GM21515 (cell line): ENCODE measurements at regions not wholly inside any gene's neighbourhood (a gene's known extent, or its start where the extent isn't known, plus 50 kb on each side); places are given as distances from the start of the nearest gene placed in this dataset.

Experiments
- ATAC-seq: cut with Tn5 transposase; IDR thresholded peaks from one replicate; pipeline ENCODE4 v1.9.1; 2021; ENCODE audit not compliant: unreplicated experiment

GRCh38 chr14:51507511-51507905, 144.2 kb upstream of the FRMD6 start:
- ATAC-seq, result no peak

DNA sequence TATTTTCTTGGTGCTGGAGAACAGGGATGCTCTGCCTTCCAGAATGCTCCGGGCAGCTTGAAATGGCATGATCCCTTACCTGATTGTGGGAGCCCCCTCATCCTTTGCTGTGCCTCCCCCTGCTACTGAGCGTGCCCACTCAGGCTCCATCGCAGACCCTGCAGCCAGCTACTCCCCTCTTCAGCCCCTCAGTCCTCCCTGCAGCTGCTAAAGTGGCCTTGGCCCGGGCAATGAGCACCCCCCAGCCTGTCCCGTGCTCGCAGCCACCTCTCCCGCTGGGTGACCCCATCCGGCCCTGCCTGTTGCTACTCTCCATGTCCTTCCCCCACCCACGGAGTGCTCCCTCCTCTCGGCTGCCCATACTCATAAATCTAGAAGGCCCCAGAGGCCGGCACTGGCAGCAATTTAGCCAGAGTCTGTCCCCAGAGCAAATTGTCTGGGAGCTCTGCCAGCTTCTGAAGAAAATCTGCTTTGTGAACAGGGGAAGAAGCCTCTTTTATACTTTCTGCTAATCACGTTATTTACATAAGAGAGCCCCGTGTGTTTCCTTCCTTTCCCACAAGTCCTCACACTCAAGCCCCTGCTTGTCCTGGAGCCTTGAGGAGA, 143.7 kb upstream of the FRMD6 start:
- ATAC-seq, result no peak

GRCh38 chr14:51511265-51511664, 140.4 kb upstream of the FRMD6 start:
- ATAC-seq, result no peak

DNA sequence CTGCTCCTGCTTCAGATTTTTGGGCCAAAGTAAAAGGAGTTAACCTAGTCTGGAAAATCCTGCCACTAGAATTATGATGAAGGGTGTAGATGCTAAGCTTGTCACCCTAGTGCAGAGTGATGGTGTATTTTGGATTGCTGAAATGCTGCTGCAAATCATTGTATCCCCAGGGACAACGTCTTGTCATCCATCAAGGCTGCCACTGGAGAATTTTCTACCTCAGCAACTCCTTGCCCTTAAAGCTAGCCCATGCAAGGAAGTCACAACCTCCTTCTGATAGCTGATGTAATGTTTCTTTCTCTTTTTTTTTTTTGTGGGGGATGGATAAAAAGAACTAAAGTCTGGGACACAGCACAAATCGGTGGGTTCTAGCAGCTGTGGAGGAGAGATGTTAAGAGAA, 139.4 kb upstream of the FRMD6 start:
- ATAC-seq, result no peak

- ATAC-seq, result no peak
Measured at GRCh38 chr14:51513281-51513680, 138.4 kb upstream of the FRMD6 start.

DNA sequence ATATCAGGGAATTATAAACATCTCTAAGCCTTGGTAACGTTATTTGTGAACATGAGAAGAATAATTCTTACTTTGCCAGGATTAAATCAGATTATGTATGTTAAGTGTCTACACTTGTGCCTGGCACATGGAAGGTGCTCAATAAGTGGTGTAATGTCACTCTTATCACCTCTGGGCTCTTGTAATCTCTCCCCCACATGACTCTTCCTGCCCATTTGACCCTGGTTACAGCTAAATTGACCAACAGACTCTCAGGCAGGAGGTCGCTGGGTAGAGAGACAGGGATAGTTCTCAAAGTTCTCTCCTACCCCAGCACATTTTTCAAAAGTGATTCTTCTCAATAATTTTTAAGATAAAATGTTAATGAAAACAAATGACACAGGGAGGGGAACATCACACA, 137.8 kb upstream of the FRMD6 start:
- no peak for ATAC-seq

DNA sequence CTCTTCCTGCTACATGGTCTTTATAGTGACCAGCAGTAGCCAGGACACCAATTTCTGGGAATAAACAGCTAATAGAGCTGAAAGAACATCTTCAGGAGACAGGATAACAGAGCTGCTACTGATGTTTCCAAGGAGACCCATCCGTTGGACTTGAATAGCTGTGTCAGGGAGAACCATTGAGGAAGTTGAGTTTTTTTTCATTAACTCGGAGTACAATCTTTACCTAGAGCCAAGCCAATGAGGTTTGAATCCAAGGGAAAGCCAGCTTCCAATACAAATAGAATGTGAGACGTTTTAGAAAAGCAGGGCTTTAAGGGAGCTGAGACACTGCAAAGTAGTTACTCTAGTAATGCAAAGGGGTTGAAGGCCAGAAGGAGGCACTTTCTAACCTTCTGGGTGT, 136.1 kb upstream of the FRMD6 start:
- no peak for ATAC-seq

GRCh38 chr14:51516706-51517395, 134.9 kb upstream of the FRMD6 start:
- no peak for ATAC-seq

- ATAC-seq, result no peak
Measured at GRCh38 chr14:51518280-51518679, 133.4 kb upstream of the FRMD6 start.

DNA sequence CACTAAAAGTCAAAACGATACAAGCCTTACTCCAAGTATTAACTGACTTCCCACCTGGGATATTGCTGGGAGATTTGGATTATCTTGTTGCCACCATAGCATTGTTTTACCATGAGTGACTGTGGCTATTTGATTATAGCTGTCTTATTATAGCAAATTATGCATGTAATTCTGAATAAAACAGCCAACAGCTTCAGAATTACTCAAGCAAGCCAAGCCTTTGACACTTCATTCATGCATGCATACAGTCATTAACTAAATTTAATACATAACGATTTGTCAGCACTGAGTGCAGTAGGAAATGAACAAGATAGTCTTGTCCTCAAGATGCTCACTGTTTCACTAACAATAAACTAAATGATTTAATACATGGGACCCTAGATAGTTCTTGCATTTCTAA, 133.0 kb upstream of the FRMD6 start:
- ATAC-seq, result no peak

GRCh38 chr14:51520087-51520486, 131.6 kb upstream of the FRMD6 start:
- ATAC-seq, result no peak

DNA sequence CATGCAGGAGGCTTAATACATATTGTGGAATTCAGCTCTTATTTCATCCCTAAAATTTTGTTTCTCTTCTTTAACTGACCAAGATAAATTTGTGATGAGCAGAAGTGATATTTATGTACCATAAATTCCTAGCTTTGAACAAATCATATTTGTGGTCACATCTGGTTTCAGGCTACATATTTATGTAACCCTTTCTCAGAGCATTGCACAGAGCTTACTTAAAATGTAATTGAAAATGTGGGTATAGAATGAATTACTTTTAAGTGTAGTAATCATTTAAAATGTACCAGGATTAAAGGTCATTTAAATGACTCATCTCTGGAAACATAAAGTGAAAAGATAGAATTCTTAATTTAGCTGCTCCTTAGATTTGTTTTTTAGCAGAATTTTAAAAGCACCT, 129.9 kb upstream of the FRMD6 start:
- ATAC-seq, result no peak

DNA sequence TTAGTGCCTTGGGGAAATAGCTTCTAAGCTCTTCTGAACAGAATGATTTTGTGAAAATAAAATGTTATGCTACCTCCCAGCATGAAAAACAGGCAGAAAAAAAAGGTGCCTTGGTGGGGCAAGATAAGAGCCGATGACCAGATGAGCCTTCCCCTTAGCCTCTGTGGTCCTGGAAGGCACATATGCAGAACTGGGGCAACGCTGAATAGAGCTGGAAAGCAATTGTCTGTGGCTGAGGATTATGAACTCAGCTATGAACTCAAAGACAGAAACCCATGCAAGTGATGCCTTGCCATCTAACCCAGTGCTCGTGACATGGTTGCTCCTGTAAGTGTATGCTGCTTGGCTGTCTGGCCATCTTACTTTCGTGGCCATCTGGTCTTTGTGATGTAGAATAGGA, 128.5 kb upstream of the FRMD6 start:
- ATAC-seq, result no peak

- no peak for ATAC-seq
Measured at GRCh38 chr14:51525739-51526138, 126.0 kb upstream of the FRMD6 start.

GRCh38 chr14:51527073-51527472, 124.6 kb upstream of the FRMD6 start:
- no peak for ATAC-seq

DNA sequence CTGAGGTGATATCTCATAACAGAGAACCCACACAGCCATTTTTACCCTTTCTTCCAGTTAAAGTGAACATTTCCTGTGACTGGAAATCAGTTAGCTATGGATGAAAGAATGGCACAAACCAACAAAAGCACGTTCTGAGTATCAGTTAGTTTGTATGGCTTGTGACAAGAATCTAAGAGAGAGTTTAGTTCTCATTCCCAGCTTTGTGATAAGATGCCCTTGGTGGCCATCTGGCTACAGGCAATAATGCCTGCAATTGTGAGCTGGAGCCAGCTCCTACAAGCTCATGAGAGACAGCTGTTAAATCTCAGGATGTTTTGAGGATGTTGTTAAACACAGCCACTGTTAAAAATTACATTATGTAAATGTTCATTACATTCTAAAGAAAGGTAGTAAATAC, 122.0 kb upstream of the FRMD6 start:
- ATAC-seq, result no peak

GRCh38 chr14:51533160-51533559, 118.5 kb upstream of the FRMD6 start:
- no peak for ATAC-seq

DNA sequence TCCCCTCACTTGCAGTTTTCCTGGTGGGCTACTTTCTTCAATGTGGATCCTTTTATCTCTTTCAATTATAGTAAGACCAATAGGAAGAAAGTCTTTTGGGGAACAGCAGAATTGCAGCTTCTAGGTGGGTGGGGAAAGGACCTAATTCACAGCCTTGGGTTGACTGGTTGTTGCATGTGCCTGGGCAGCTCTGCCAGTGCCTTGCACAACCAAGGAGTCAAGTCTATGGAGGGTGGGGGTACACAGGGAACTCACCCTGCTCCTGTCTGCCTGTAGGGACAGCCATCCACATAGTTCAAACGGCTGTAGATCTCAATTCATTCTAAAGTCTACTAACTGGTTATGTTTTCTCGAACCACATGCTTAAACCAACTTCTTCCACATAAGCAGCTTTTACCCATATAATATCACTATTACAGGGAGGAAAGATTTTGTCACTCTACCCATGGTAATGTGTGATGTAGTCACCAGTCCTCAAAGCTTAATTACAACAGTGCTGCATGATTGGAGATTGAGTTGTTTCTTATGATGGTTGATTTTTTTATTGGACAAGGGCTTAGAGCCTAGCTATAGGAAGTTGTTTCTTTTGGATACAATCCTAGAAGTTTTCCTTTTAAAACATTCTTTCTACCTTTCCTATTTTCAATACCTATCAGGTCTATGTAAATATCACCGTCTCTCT, 117.7 kb upstream of the FRMD6 start:
- ATAC-seq, result no peak

DNA sequence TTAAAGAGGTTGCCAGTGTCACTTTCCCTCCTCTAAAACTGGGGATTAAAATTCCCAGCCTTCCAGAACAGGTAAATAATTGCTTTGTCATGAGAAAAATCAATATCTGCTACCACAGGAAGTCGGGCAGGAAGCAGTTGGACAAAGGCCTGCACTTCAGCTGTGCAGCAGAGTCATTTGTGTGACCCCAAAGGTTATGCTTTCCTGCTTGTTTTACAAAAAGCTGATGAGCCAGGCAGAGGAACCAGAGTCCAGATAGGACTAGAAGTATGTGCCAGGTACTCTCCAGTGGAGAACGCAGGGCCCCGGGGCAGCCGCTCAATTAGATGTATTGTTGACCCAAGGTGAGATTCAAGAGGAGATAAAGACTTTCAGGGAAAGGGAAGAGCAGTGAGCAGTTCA, 117.1 kb upstream of the FRMD6 start:
- no peak for ATAC-seq

DNA sequence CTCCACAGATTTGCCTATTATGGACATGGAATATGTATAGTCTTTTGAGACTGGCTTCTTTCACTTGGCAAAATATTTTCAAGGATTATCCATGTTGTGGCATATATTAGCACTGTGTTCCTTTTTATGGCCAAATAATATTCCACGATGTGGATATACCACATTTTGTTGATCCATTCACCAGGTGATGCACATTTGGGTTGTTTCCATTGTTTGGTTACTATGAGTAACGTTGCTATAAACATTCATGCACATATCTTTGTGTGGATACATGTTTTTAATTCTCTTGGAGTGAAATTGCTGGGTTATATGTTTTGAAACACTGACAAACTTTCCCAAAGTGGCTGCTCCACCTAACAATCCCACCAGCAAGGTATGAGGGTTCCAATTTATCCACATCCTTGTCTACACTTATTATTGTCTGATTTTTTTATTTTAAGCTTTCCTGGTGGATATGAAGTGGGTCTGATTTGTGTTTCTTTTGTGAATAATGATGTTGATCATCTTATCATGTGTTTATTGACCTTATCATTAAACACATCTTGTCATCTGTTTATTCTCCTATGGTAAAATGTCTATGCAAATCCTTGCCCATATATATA, 116.2 kb upstream of the FRMD6 start:
- ATAC-seq, result no peak

GRCh38 chr14:51538973-51539372, 112.7 kb upstream of the FRMD6 start:
- no peak for ATAC-seq

DNA sequence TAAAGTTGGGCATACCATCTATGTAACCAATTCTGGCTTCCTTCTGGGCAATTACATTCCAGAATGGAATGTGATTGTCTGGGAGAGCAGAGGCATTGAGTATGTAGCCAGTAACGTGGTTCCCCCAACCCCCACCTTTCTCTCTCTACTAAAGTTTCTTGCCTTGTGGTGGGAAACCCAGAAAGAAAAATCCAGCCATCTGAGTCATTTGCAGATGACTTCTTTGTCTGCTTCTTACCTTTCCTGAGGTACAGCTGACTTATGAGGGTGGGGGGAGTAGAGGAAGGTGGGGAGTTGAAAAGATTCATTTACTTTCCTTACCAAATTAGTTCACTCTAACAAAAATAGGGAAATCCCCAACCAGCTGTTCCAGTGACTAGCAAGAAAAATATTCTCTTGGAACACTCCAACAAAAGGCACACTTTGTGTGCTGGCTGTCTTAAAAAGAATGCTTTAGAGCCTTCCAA, 112.1 kb upstream of the FRMD6 start:
- no peak for ATAC-seq
